HUDEP-2 (cell line): ENCODE measurements at regions not wholly inside any gene's neighbourhood (a gene's known extent, or its start where the extent isn't known, plus 50 kb on each side); places are given as distances from the start of the nearest gene placed in this dataset.
"Not testable (repeated sequence)": the region's sequence is repeated elsewhere in the genome, so short reads cannot be mapped to it uniquely, and the experiment has no call there.

ENCODE experiments used
- DNase-seq, 76 experiments: peaks; one replicate each; lab custom pipeline; 2025; ENCODE audit not compliant: unreplicated experiment in 76 of 76; lab: John Stamatoyannopoulos, UW

- no peak for DNase-seq
Measured at GRCh38 chr5:15384581-15384980, 115.4 kb upstream of the FBXL7 start.

- no peak for DNase-seq
Measured at GRCh38 chr5:15384176-15384575, 115.8 kb upstream of the FBXL7 start.

GRCh38 chr5:15383469-15383868 is 116.5 kb upstream of the FBXL7 start:
- no peak for DNase-seq

GRCh38 chr5:15383021-15383420 is 117.0 kb upstream of the FBXL7 start:
- DNase-seq, result no peak

- DNase-seq, result no peak
Measured at GRCh38 chr5:15377573-15378340, 122.2 kb upstream of the FBXL7 start.

- DNase-seq, result no peak
Measured at GRCh38 chr5:15376803-15377202, 123.2 kb upstream of the FBXL7 start.

GRCh38 chr5:15376088-15376487 is 123.9 kb upstream of the FBXL7 start:
- no peak for DNase-seq

- DNase-seq, result no peak
Measured at GRCh38 chr5:15375559-15375958, 124.4 kb upstream of the FBXL7 start.

- no peak for DNase-seq
Measured at GRCh38 chr5:15374886-15375285, 125.1 kb upstream of the FBXL7 start.

- no peak for DNase-seq
Measured at GRCh38 chr5:15373151-15373550, 126.8 kb upstream of the FBXL7 start.

- no peak for DNase-seq
Measured at GRCh38 chr5:15371184-15371583, 128.8 kb upstream of the FBXL7 start.

GRCh38 chr5:15368835-15369234 is 131.1 kb upstream of the FBXL7 start:
- DNase-seq, result no peak

GRCh38 chr5:15367489-15367888 is 132.5 kb upstream of the FBXL7 start:
- no peak for DNase-seq

GRCh38 chr5:15366676-15367391 is 133.1 kb upstream of the FBXL7 start:
- no peak for DNase-seq

GRCh38 chr5:15365070-15365469 is 134.9 kb upstream of the FBXL7 start:
- no peak for DNase-seq

- no peak for DNase-seq
Measured at GRCh38 chr5:15363601-15364000, 136.4 kb upstream of the FBXL7 start.

- not testable (repeated sequence) for DNase-seq
Measured at GRCh38 chr5:15357092-15357453, 142.9 kb upstream of the FBXL7 start.

- not testable (repeated sequence) for DNase-seq
Measured at GRCh38 chr5:15356308-15357091, 143.5 kb upstream of the FBXL7 start.

- DNase-seq, result no peak
Measured at GRCh38 chr5:15354021-15354420, 146.0 kb upstream of the FBXL7 start.

GRCh38 chr5:15353086-15353645 is 146.8 kb upstream of the FBXL7 start:
- no peak for DNase-seq

GRCh38 chr5:15350614-15351013 is 149.4 kb upstream of the FBXL7 start:
- DNase-seq, result no peak
